ENCODE measurements at regions not wholly inside any gene's neighbourhood (a gene's known extent, or its start where the extent isn't known, plus 50 kb on each side); places are given as distances from the start of the nearest gene placed in this dataset.
A peak's percentile ranks its signal among the peaks of the same experiment; 100 is the strongest.

GRCh38 chr5:97851036-97851435 is 668.0 kb upstream of the RIOK2 start:
- no peak for DNase-seq

GRCh38 chr5:97854871-97855762 is 672.1 kb upstream of the RIOK2 start:
- DNase-seq: no peak

- DNase-seq: no peak
Observed at GRCh38 chr5:97874491-97874890, 691.4 kb upstream of the RIOK2 start.

GRCh38 chr5:97876272-97876671 is 693.2 kb upstream of the RIOK2 start:
- no peak for DNase-seq

GRCh38 chr5:97877588-97877987 is 694.5 kb upstream of the RIOK2 start:
- DNase-seq: peak in 3 of 14 donors; percentile 2 to 36 (median 4)

GRCh38 chr5:97888439-97888838 is 705.4 kb upstream of the RIOK2 start:
- no peak for DNase-seq

- no peak for DNase-seq
Observed at GRCh38 chr5:97891971-97892370, 708.9 kb upstream of the RIOK2 start.

GRCh38 chr5:97903742-97904141 is 720.7 kb upstream of the RIOK2 start:
- no peak for DNase-seq

- DNase-seq: no peak
Observed at GRCh38 chr5:97906135-97906534, 723.1 kb upstream of the RIOK2 start.

- DNase-seq: no peak
Observed at GRCh38 chr5:97907646-97908400, 724.8 kb upstream of the RIOK2 start.

GRCh38 chr5:97909541-97909940 is 726.5 kb upstream of the RIOK2 start:
- DNase-seq: no peak

GRCh38 chr5:97914483-97914882 is 731.4 kb upstream of the RIOK2 start:
- no peak for DNase-seq

GRCh38 chr5:97915106-97915505 is 732.1 kb upstream of the RIOK2 start:
- no peak for DNase-seq

GRCh38 chr5:97918057-97918456 is 735.0 kb upstream of the RIOK2 start:
- no peak for DNase-seq

- DNase-seq: no peak
Observed at GRCh38 chr5:97918620-97919019, 735.6 kb upstream of the RIOK2 start.

- DNase-seq: no peak
Observed at GRCh38 chr5:97919719-97920118, 736.7 kb upstream of the RIOK2 start.

- DNase-seq: no peak
Observed at GRCh38 chr5:97922776-97923175, 739.7 kb upstream of the RIOK2 start.

- no peak for DNase-seq
Observed at GRCh38 chr5:97923496-97923895, 740.4 kb upstream of the RIOK2 start.

- DNase-seq: no peak
Observed at GRCh38 chr5:97923997-97924396, 741.0 kb upstream of the RIOK2 start.

- no peak for DNase-seq
Observed at GRCh38 chr5:97929383-97929782, 746.3 kb upstream of the RIOK2 start.

GRCh38 chr5:97931829-97932228 is 748.8 kb upstream of the RIOK2 start:
- DNase-seq: no peak

- no peak for DNase-seq
Observed at GRCh38 chr5:97936231-97936630, 753.2 kb upstream of the RIOK2 start.

GRCh38 chr5:97937846-97938245 is 754.8 kb upstream of the RIOK2 start:
- DNase-seq: no peak

GRCh38 chr5:97943036-97943435 is 760.0 kb upstream of the RIOK2 start:
- DNase-seq: no peak
